SU-DHL-6 (cell line): ENCODE measurements at regions not wholly inside any gene's neighbourhood (a gene's known extent, or its start where the extent isn't known, plus 50 kb on each side); places are given as distances from the start of the nearest gene placed in this dataset.

Experiments
- CTCF ChIP-seq: fragments of 200-600 bp; sonication (generic); IDR thresholded peaks from one replicate; pipeline ENCODE4 v1.5.1; 2017; ENCODE audit warnings: antibody characterized with exemption, mild to moderate bottlenecking, low read length, moderate library complexity; ENCODE audit not compliant: insufficient read depth, poor library complexity, severe bottlenecking
- EZH2phosphoT487 ChIP-seq: fragments of 200-600 bp; sonication (generic), shearing (Covaris generic); conservative IDR thresholded peaks from 2 replicates; pipeline ENCODE4 v1.6.1; 2018; ENCODE audit warnings: mild to moderate bottlenecking, antibody characterized with exemption, low read length, moderate library complexity, mixed read lengths

GRCh38 chr13:103754783-103755182 lies 688.6 kb upstream of the SLC10A2 start:
- no peak for TF ChIP-seq EZH2phosphoT487
- no peak for TF ChIP-seq CTCF
